ENCODE measurements at regions not wholly inside any gene's neighbourhood (a gene's known extent, or its start where the extent isn't known, plus 50 kb on each side); places are given as distances from the start of the nearest gene placed in this dataset.

DNA sequence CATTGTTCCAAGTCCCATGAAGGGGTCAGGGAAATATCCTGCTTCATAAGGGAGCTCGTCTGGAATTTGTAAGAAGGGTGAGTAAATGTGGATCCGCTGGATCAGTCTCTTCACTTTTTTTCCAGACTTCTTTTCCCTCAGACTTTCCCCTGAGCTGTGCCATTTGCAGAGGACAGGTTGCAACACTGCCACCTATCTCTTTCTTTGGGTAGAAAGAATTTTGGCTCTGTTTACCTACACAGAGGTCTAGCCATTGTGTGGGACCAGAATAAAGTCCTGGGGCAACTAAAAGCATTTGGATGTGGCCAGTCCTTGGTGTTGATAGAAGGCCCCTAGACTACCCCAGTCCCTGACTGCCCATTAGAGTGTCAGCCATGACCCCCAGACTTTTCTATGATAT lies 1146.7 kb upstream of the PRMT6 start:
- TF ChIP-seq REST (IDR thresholded peaks at IDR 0.05; ENCODE audit: insufficient read depth in 1 of 2, low read depth in 2 of 2, low read length in 1 of 2) (no peak), SIN3A (IDR thresholded peaks at IDR 0.05; ENCODE audit: borderline replicate concordance, insufficient read depth, low read depth, low read length) (no peak), CTCF (IDR thresholded peaks at IDR 0.05) (no peak)

Data from Panc1 (cell line).